Osteocyte (in vitro differentiated cells): ENCODE measurements at regions not wholly inside any gene's neighbourhood (a gene's known extent, or its start where the extent isn't known, plus 50 kb on each side); places are given as distances from the start of the nearest gene placed in this dataset.

Source experiments
- DNase-seq: peaks from one replicate; pipeline ENCODE4 v3.0.0; 2021; ENCODE audit warnings: mixed read lengths; ENCODE audit not compliant: unreplicated experiment; ENCODE audit errors: extremely low spot score
- H3K27ac Mint-ChIP-seq: one replicate; pipeline ENCODE4 v1.8.0; 2021; ENCODE audit warnings: mild to moderate bottlenecking, mixed read lengths; ENCODE audit not compliant: unreplicated experiment
- H3K27me3 Mint-ChIP-seq: one replicate; pipeline ENCODE4 v1.8.0; 2021; ENCODE audit warnings: mixed read lengths; ENCODE audit not compliant: unreplicated experiment
- H3K36me3 Mint-ChIP-seq: one replicate; pipeline ENCODE4 v1.8.0; 2021; ENCODE audit warnings: mixed read lengths; ENCODE audit not compliant: unreplicated experiment
- H3K4me1 Mint-ChIP-seq: one replicate; pipeline ENCODE4 v1.8.0; 2021; ENCODE audit warnings: mixed read lengths; ENCODE audit not compliant: unreplicated experiment
- H3K4me3 Mint-ChIP-seq: one replicate; pipeline ENCODE4 v1.8.0; 2021; ENCODE audit warnings: mild to moderate bottlenecking, moderate library complexity, mixed read lengths; ENCODE audit not compliant: unreplicated experiment
- H3K9me3 Mint-ChIP-seq: one replicate; pipeline ENCODE4 v1.8.0; 2021; ENCODE audit warnings: mixed read lengths; ENCODE audit not compliant: unreplicated experiment
- TF ChIP-seq, protein P1 (sequence below): fragments of 200-600 bp; sonication (generic); IDR thresholded peaks from 2 replicates; pipeline ENCODE4 v1.5.0; 2021; ENCODE audit warnings: antibody characterized with exemption, mild to moderate bottlenecking, moderate library complexity

- TF ChIP-seq, protein P1, sequence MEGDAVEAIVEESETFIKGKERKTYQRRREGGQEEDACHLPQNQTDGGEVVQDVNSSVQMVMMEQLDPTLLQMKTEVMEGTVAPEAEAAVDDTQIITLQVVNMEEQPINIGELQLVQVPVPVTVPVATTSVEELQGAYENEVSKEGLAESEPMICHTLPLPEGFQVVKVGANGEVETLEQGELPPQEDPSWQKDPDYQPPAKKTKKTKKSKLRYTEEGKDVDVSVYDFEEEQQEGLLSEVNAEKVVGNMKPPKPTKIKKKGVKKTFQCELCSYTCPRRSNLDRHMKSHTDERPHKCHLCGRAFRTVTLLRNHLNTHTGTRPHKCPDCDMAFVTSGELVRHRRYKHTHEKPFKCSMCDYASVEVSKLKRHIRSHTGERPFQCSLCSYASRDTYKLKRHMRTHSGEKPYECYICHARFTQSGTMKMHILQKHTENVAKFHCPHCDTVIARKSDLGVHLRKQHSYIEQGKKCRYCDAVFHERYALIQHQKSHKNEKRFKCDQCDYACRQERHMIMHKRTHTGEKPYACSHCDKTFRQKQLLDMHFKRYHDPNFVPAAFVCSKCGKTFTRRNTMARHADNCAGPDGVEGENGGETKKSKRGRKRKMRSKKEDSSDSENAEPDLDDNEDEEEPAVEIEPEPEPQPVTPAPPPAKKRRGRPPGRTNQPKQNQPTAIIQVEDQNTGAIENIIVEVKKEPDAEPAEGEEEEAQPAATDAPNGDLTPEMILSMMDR: no peak
- Mint-ChIP-seq H3K4me1 (no peaks in the 10 kb centered on the region), H3K27me3 (no peaks in the 10 kb centered on the region), H3K4me3 (no peak overlapping the region), H3K27ac (no peak overlapping the region), H3K9me3 (no peaks in the 10 kb centered on the region), H3K36me3 (no peaks in the 10 kb centered on the region)
- no peak for DNase-seq
Observed at GRCh38 chr10:120271696-120272095, 185.3 kb upstream of the PLPP4 start.

DNA sequence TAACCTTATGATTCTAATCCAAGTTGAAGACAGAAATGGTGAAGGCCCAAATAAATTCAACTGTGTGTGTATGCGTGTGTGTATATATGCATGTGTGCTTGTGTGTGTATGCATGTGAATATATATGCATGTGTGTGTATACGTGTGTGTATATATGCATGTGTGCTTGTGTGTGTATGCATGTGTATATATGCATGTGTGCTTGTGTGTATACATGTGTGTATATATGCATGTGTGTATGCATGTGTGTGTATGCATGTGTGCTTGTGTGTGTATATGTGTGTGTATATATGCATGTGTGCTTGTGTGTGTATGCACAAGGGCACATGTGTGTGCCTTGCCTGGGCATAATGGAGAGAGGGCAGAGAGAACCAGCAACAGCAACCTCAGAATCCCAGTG is 184.7 kb upstream of the PLPP4 start:
- Mint-ChIP-seq H3K9me3 (no peaks in the 10 kb centered on the region), H3K4me3 (no peak overlapping the region), H3K36me3 (no peaks in the 10 kb centered on the region), H3K27ac (no peak overlapping the region), H3K27me3 (no peaks in the 10 kb centered on the region), H3K4me1 (no peaks in the 10 kb centered on the region)
- TF ChIP-seq, protein P1: no peak
- no peak for DNase-seq

DNA sequence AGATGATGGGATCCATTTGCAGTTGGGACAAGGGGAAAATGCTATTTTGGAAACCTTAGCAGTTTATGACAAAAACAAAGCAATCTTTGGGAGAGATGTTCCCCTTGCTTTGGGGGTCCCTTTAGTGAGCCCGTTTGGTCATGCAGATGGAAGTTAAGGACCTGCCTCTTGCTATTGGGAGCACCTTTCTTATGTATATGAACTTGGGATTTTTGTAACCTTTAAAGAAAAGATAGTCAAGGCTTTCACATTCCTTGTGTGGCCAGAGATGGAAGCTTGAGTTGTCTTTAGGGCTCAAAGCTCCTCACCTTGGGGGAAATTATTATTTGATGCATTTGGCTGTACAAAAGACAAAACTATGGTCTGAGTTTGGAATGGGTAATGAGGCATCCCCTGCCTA is 179.0 kb upstream of the PLPP4 start:
- Mint-ChIP-seq H3K27ac (no peak overlapping the region), H3K4me3 (no peak overlapping the region), H3K36me3 (no peaks in the 10 kb centered on the region), H3K27me3 (no peaks in the 10 kb centered on the region), H3K4me1 (no peaks in the 10 kb centered on the region), H3K9me3 (no peaks in the 10 kb centered on the region)
- no peak for DNase-seq
- TF ChIP-seq, protein P1: no peak

- no peaks in the 10 kb centered on the region for H3K4me1 Mint-ChIP-seq
- no peak overlapping the region for H3K4me3 Mint-ChIP-seq
- TF ChIP-seq, protein P1: no peak
- no peak for DNase-seq
- no peaks in the 10 kb centered on the region for H3K36me3 Mint-ChIP-seq
- H3K27ac Mint-ChIP-seq: no peak overlapping the region
- no peaks in the 10 kb centered on the region for H3K9me3 Mint-ChIP-seq
- no peaks in the 10 kb centered on the region for H3K27me3 Mint-ChIP-seq
Observed at GRCh38 chr10:120279196-120279595, 177.8 kb upstream of the PLPP4 start.

- H3K27me3 Mint-ChIP-seq: no peaks in the 10 kb centered on the region
- H3K36me3 Mint-ChIP-seq: no peaks in the 10 kb centered on the region
- no peak overlapping the region for H3K27ac Mint-ChIP-seq
- TF ChIP-seq, protein P1: no peak
- no peaks in the 10 kb centered on the region for H3K9me3 Mint-ChIP-seq
- no peak overlapping the region for H3K4me3 Mint-ChIP-seq
- H3K4me1 Mint-ChIP-seq: no peaks in the 10 kb centered on the region
- no peak for DNase-seq
Observed at GRCh38 chr10:120282421-120282820, 174.6 kb upstream of the PLPP4 start.
